ENCODE measurements at regions not wholly inside any gene's neighbourhood (a gene's known extent, or its start where the extent isn't known, plus 50 kb on each side); places are given as distances from the start of the nearest gene placed in this dataset.

DNA sequence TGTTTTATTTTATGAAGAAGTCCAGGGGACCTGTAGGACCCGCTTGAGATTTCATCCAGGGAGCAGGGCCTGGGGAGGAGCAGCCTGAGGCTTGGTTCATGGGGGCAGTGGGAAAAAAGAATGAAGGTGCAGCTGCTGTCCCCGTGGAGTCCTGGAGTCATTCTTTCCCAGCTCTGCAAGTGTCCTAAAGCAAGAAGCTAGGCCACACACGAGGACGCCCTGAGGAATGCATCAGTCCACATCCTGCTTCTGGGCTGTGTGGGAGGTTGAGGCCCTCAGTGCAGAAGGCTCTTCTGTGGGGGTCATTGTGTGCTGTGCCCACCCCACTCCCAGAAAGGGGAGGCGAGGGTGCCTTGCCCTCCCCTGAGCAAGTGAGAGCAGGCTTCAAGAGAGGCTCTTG is 179.9 kb upstream of the HS6ST1 start:
- Histone ChIP-seq H3K4me1 (ENCODE audit: insufficient read depth, low read length) (no peaks in the 10 kb centered on the region), H3K36me3 (ENCODE audit: insufficient read depth, low read depth, low read length) (no peaks in the 10 kb centered on the region), H3K9ac (ENCODE audit: low read depth, low read length) (no peak overlapping the region), H3K9me3 (ENCODE audit: insufficient read depth, low read depth, low read length) (no peaks in the 10 kb centered on the region), H3K4me3 (ENCODE audit: low read length) (no peak overlapping the region), H3K27ac (ENCODE audit: low read length) (no peak overlapping the region), H3K27me3 (ENCODE audit: insufficient read depth, low read length) (no peaks in the 10 kb centered on the region; the same call in 1 of the 2 replicates)

DNA sequence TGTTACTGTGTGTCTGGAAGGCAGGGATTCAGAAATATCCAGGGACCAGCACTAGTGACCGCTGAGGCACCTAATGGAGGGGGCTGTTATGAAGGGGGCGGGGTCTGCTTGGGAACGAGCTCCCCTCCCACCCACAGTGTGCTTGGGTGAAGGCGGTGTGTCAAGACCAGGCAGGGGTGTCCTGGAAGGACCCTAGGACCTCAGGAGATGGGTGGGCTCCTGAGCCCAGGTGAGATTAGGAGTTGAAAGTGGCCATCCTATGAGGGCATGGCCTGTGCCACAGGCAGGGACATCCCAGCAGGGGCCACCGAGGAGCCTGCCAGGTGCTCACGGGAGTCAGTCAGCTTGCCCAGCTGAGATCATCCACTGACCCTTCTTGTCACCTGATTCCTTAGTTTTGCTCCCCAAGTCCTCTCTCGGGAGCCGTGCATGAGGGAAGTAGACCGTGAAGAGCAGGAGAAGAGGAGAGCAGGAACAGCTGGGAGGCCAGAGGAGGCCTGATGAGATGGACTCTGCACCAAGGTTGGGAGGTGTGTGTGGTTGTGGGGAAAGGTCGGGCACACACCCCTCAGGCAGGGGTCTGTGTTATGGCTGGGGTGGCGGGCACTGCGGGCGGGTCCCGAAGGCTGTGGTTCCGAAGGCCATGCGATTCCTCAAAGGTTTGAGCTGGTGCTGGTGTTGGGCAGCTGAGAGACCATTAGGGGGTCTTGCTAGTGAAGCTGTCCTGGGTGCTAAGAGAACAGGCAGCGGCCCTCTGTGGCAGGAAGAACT is 180.9 kb upstream of the HS6ST1 start:
- H3K4me3 ChIP-seq (ENCODE audit: low read length), result no peak overlapping the region
- no peaks in the 10 kb centered on the region for H3K4me1 ChIP-seq (ENCODE audit: insufficient read depth, low read length)
- H3K9ac ChIP-seq (ENCODE audit: low read depth, low read length), result no peak overlapping the region
- H3K27ac ChIP-seq (ENCODE audit: low read length), result no peak overlapping the region
- H3K27me3 ChIP-seq (ENCODE audit: insufficient read depth, low read length), result no peaks in the 10 kb centered on the region
- H3K36me3 ChIP-seq (ENCODE audit: insufficient read depth, low read depth, low read length), result no peaks in the 10 kb centered on the region
- no peaks in the 10 kb centered on the region for H3K9me3 ChIP-seq (ENCODE audit: insufficient read depth, low read depth, low read length)

DNA sequence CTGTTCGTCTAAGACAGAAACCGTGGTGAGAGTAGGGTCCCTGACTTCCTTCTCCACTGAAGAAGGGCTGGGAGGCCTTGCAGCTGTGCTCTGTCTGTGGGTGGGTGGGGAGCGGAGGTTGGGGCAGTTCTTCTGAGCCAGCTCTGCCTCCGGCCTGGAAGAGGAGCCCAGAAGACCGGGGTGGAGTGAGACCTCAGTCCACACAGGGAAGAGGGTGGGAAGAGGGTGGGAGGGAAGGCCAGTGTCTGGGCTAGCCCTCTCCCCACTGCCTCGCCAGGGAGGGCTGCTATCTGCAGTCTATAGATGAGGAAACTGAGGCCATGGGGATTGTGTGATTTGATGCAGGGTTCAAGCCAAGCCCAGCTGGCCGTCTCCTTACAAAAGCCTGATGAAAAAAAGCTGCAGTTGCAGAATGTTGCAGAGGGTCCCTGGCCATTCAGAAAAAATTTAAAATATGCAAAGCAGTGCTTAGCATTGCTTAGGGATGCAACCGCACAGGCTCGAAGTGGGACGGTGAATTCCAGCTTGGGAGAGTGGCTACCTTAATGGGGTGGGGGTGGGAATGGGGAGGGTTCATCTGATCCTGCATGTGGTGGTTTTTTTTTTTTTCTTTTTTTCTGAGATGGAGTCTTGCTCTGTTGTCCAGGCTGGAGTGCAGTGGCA is 181.6 kb upstream of the HS6ST1 start:
- H3K9ac ChIP-seq (ENCODE audit: low read depth, low read length), result no peak overlapping the region
- no peaks in the 10 kb centered on the region for H3K27me3 ChIP-seq (ENCODE audit: insufficient read depth, low read length)
- H3K4me1 ChIP-seq (ENCODE audit: insufficient read depth, low read length), result no peaks in the 10 kb centered on the region
- no peak overlapping the region for H3K27ac ChIP-seq (ENCODE audit: low read length)
- H3K9me3 ChIP-seq (ENCODE audit: insufficient read depth, low read depth, low read length), result no peaks in the 10 kb centered on the region
- no peak overlapping the region for H3K4me3 ChIP-seq (ENCODE audit: low read length)
- H3K36me3 ChIP-seq (ENCODE audit: insufficient read depth, low read depth, low read length), result no peaks in the 10 kb centered on the region

DNA sequence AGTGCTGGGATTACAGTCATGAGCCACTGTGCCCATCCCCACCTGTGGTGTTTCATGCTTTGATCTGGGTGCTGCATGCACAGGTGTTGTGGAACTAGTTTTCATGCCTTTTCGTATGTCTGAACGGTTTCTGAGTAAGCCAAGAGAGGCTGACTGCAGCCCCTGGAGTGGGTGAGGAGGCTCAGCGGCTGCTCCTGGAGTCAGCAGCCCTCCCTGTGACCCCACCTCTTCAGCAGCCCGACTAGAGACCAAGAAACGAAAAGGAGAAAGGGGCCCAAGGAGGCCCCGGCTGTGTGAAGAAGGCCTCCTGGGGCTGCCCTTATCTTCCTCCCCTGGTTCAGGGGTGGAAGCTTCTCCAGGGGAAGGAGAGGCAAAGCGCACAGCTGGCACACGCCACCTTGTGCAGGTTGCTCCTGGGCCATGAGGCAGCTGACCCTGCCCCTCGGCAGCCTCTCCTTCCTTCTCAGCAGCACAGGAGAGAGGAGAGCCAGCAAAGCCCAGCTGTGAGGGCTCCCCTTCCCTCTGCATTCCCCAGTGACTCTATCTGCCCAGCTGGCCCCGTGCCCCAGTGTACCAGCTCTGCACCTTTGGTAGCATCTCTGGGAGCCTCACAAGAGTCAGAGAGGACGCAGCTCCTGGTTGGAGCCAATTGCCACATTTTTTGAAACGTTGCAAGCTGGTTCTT is 182.5 kb upstream of the HS6ST1 start:
- H3K9me3 ChIP-seq (ENCODE audit: insufficient read depth, low read depth, low read length), result no peaks in the 10 kb centered on the region
- no peaks in the 10 kb centered on the region for H3K4me1 ChIP-seq (ENCODE audit: insufficient read depth, low read length)
- no peaks in the 10 kb centered on the region for H3K36me3 ChIP-seq (ENCODE audit: insufficient read depth, low read depth, low read length)
- no peaks in the 10 kb centered on the region for H3K27me3 ChIP-seq (ENCODE audit: insufficient read depth, low read length)
- H3K9ac ChIP-seq (ENCODE audit: low read depth, low read length), result no peak overlapping the region
- no peak overlapping the region for H3K4me3 ChIP-seq (ENCODE audit: low read length)
- H3K27ac ChIP-seq (ENCODE audit: low read length), result no peak overlapping the region

DNA sequence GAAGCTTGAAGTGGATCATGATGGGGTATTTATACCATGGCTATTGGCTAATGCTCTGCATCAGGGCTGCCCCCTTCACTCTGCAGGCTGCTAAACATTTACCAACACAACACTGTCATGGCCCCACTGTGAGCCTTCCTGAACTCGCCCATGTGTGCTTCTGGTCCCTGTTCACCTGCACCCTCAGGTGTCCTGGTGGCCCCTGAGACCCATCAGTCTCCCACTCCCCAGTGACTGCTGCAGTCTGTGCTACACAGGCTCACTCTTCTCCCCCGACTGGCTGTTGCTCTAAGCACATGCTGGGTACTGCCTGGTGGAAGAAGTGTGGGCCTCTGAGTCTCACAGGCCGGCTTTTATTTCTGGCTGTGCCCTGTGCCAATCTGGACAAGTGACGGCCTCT is 183.0 kb upstream of the HS6ST1 start:
- Histone ChIP-seq H3K4me1 (ENCODE audit: insufficient read depth, low read length) (no peaks in the 10 kb centered on the region), H3K36me3 (ENCODE audit: insufficient read depth, low read depth, low read length) (no peaks in the 10 kb centered on the region), H3K9ac (ENCODE audit: low read depth, low read length) (no peak overlapping the region), H3K4me3 (ENCODE audit: low read length) (no peak overlapping the region), H3K27me3 (ENCODE audit: insufficient read depth, low read length) (no peaks in the 10 kb centered on the region), H3K27ac (ENCODE audit: low read length) (no peak overlapping the region), H3K9me3 (ENCODE audit: insufficient read depth, low read depth, low read length) (no peaks in the 10 kb centered on the region)

DNA sequence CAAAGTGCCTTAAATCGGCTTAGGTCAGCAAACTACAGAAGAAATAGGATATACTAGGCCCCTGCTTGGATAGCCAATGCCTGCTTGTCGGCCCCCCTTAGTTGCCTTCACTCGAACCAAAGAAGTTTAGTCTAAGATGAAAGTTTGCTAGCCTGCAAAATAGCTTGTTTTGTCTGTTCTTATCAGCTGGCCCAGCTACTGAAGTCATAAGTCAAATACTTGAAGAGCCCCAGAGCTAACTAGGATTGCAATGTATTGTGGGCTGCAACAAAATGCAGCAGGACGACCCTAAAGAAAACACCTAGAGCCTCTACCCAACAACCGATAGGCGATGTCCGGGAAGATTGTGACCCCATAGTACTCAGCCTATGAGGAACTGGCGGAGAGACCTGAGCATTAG is 183.5 kb upstream of the HS6ST1 start:
- Histone ChIP-seq H3K4me1 (ENCODE audit: insufficient read depth, low read length) (no peaks in the 10 kb centered on the region), H3K36me3 (ENCODE audit: insufficient read depth, low read depth, low read length) (no peaks in the 10 kb centered on the region), H3K27me3 (ENCODE audit: insufficient read depth, low read length) (no peaks in the 10 kb centered on the region), H3K27ac (ENCODE audit: low read length) (no peak overlapping the region), H3K4me3 (ENCODE audit: low read length) (no peak overlapping the region), H3K9me3 (ENCODE audit: insufficient read depth, low read depth, low read length) (no peaks in the 10 kb centered on the region), H3K9ac (ENCODE audit: low read depth, low read length) (no peak overlapping the region)

DNA sequence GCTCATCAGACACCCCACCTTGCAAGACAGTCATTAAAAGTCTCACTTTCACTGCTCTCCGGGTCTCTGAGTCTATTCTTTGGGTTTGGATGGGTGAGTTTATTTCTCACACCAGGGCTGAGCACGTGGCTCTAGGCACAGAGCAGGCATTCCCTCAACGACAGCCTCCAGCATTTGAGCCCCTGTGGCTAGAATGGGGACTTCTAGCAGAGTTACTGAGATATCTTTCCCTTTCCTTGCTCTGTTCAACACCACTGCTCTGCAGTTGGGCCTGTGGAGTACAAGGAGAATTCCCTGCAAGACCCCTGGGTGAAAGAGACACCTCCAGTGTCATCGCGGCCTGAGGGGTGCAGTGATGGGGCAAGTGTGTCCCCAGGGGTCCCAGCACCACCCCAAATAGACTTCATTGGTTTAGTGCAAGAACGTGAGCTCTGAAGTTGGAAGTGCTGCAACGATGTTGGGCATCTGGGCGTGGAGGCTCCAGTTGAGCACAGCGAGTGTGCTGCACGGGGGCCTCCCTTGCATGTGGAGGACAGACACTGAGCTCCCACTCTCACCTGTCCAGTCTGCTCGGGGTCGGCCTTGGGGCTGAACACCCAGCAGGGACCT is 184.1 kb upstream of the HS6ST1 start:
- Histone ChIP-seq H3K9ac (ENCODE audit: low read depth, low read length) (no peak overlapping the region), H3K9me3 (ENCODE audit: insufficient read depth, low read depth, low read length) (no peaks in the 10 kb centered on the region), H3K27me3 (ENCODE audit: insufficient read depth, low read length) (no peaks in the 10 kb centered on the region), H3K4me1 (ENCODE audit: insufficient read depth, low read length) (no peaks in the 10 kb centered on the region), H3K27ac (ENCODE audit: low read length) (no peak overlapping the region), H3K36me3 (ENCODE audit: insufficient read depth, low read depth, low read length) (no peaks in the 10 kb centered on the region), H3K4me3 (ENCODE audit: low read length) (no peak overlapping the region)

DNA sequence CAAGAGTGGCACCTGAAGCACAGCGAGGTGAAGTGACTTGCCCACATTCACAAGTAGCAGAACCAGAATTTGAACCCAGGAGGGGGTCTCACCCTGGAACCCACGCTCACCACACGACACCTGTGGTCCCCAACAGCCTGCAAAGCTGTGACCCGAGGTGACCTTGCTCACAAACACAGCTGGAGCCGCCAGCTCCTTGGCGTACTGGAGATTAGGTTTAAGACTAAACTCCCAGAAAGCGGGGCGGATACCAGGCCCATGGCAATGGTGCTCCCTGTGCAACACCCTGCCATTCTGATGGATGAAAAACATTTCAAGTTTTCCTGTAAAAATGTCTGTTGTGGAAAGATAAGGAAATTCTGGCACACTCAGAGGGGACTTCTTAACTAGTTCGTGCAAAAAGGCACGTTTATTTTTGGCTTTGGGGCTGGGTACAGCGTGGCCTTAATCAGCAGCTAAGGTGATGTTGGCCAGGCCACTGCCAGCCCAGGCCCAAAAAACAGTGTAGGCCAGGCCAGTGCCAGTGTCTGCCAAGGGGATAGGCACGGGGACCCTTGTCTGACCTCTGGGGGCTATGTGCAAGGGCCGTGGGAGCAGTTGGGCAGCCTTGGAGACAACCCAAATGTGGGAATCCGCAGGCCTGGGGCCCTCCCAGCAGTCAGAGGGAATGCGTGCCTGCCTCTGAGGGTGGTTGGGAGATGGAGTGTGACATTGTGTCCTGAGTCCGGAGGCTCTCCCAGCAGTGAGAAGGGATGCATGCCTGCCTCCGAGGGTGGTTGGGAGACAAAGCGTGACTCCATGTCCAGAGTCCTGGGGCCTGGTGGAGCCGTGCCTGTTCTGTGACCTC is 185.0 kb upstream of the HS6ST1 start:
- Histone ChIP-seq H3K36me3 (ENCODE audit: insufficient read depth, low read depth, low read length) (no peaks in the 10 kb centered on the region), H3K27ac (ENCODE audit: low read length) (no peak overlapping the region), H3K9me3 (ENCODE audit: insufficient read depth, low read depth, low read length) (no peaks in the 10 kb centered on the region), H3K9ac (ENCODE audit: low read depth, low read length) (no peak overlapping the region), H3K4me1 (ENCODE audit: insufficient read depth, low read length) (no peaks in the 10 kb centered on the region), H3K4me3 (ENCODE audit: low read length) (no peak overlapping the region), H3K27me3 (ENCODE audit: insufficient read depth, low read length) (no peaks in the 10 kb centered on the region)

DNA sequence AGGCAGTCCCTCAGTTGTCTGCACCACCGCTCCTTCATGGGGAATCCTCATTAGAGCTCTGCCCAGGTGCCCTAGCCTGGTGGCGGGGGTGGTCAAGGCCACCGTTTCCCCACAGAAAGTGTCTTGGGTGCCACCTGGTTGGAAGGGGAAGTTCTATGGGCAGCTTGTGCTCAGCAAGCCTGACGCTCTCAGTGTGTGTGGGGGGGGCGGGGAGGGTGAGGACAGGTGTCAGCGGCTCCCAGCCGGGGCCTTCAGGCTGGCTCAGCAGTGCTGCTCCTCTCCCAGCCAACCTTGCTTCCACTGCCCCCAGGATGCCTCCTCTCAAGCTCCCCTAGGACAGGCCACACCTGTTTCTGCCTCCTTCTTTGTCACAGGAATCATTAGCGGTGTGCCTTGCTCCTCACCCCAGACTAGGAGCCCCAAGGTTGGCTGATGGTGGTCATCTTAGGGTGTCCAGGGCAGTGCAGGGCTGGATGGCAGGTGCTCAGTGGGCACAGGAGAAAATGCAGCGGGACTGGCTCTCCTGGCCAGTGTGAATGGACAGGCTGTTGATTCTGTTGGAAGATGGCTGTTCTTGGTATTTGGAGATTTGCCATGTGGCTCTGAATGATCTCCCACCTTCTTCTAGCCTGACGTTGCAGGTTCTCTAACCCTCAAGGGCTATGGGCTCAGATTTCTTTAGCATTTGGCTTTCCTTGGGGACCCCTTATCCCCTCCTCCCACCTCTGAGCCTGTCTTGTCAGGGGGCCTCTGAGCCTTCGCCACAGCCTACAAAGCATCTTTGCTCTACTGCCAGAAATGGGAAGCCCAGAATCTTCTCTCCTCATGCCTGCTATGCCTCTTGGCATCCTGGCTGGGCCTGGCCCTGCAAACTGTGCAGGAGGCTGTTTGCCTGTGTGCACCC is 185.8 kb upstream of the HS6ST1 start:
- no peaks in the 10 kb centered on the region for H3K9me3 ChIP-seq (ENCODE audit: insufficient read depth, low read depth, low read length)
- H3K4me3 ChIP-seq (ENCODE audit: low read length), result no peak overlapping the region
- H3K36me3 ChIP-seq (ENCODE audit: insufficient read depth, low read depth, low read length), result no peaks in the 10 kb centered on the region
- no peak overlapping the region for H3K9ac ChIP-seq (ENCODE audit: low read depth, low read length)
- no peak overlapping the region for H3K27ac ChIP-seq (ENCODE audit: low read length)
- H3K4me1 ChIP-seq (ENCODE audit: insufficient read depth, low read length), result no peaks in the 10 kb centered on the region
- no peaks in the 10 kb centered on the region for H3K27me3 ChIP-seq (ENCODE audit: insufficient read depth, low read length)

DNA sequence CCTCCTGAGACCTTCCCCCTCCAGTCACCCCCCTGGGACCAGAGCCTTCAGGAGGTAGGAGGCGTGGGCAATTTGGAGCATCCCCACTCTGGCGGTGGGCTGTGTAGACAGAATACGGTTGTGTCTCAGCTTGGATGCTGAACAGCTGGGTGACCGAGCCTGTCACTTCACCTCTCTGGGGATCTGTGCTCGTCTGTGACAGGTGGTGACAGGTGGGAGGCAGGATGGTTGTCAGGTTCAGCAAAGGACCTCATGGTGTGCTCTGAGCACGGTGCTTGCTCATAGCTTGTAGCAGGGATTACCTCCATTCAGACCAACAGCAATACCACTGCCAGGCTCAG is 186.5 kb upstream of the HS6ST1 start:
- H3K9ac ChIP-seq (ENCODE audit: low read depth, low read length), result no peak overlapping the region
- H3K27ac ChIP-seq (ENCODE audit: low read length), result no peak overlapping the region
- H3K4me3 ChIP-seq (ENCODE audit: low read length), result no peak overlapping the region
- H3K27me3 ChIP-seq (ENCODE audit: insufficient read depth, low read length), result no peaks in the 10 kb centered on the region
- no peaks in the 10 kb centered on the region for H3K9me3 ChIP-seq (ENCODE audit: insufficient read depth, low read depth, low read length)
- H3K36me3 ChIP-seq (ENCODE audit: insufficient read depth, low read depth, low read length), result no peaks in the 10 kb centered on the region
- no peaks in the 10 kb centered on the region for H3K4me1 ChIP-seq (ENCODE audit: insufficient read depth, low read length)
